Peyer's patch (tissue), 4 donors: ENCODE measurements at regions not wholly inside any gene's neighbourhood (a gene's known extent, or its start where the extent isn't known, plus 50 kb on each side); places are given as distances from the start of the nearest gene placed in this dataset.

Source experiments
- DNase-seq, 3 donors: peaks; one replicate each; pipeline ENCODE4 v3.0.0-alpha.2; 2017 to 2019
- H3K27ac ChIP-seq, 4 donors: fragments of 200-600 bp; sonication (generic); one replicate each; pipeline ENCODE4 v1.5.1; 2016 to 2019
- H3K27me3 ChIP-seq, 2 donors: fragments of 200-600 bp; sonication (generic); one replicate each; pipeline ENCODE4 v1.5.1; 2019
- H3K36me3 ChIP-seq, 3 donors: fragments of 200-600 bp; sonication (generic); one replicate each; pipeline ENCODE4 v1.5.1; 2016 to 2019
- H3K4me1 ChIP-seq, 4 donors: fragments of 200-600 bp; sonication (generic); one replicate each; pipeline ENCODE4 v1.5.1; 2016 to 2019
- H3K4me3 ChIP-seq, 4 donors: fragments of 200-600 bp; sonication (generic); 1 replicate in 3 of 4; 2 replicates in 1 of 4; pipeline ENCODE4 v1.5.1; 2016 to 2019; ENCODE audit warnings: mild to moderate bottlenecking in 1 of 4
- H3K9me3 ChIP-seq, 4 donors: fragments of 200-600 bp; sonication (generic); one replicate each; pipeline ENCODE4 v1.5.1; 2016 to 2019; ENCODE audit warnings: mild to moderate bottlenecking in 1 of 4
- CTCF ChIP-seq, 6 experiments: fragments of 450-650 bp in 4 of 6; fragments of 200-600 bp in 2 of 6; sonication (generic) in 1 of 6; IDR thresholded peaks; one replicate each; pipeline ENCODE4 v1.5.1; 2017 to 2019; ENCODE audit warnings: antibody characterized with exemption in 6 of 6, mild to moderate bottlenecking in 3 of 6, moderate library complexity in 1 of 6
- POLR2A ChIP-seq, 2 donors: fragments of 450-650 bp; IDR thresholded peaks; one replicate each; pipeline ENCODE4 v1.5.1; 2017; ENCODE audit warnings: antibody characterized with exemption in 2 of 2, mild to moderate bottlenecking in 2 of 2, moderate library complexity in 2 of 2

- no peak for DNase-seq
- no peak for TF ChIP-seq POLR2A (IDR thresholded peaks at IDR 0.05)
- TF ChIP-seq CTCF (IDR thresholded peaks at IDR 0.05) = no peak
- H3K4me3 ChIP-seq = no peak overlapping the region
- no peaks in the 10 kb centered on the region for H3K4me1 ChIP-seq
- no peaks in the 10 kb centered on the region for H3K27me3 ChIP-seq
- no peaks in the 10 kb centered on the region for H3K36me3 ChIP-seq
- H3K27ac ChIP-seq = no peak overlapping the region
- no peaks in the 10 kb centered on the region for H3K9me3 ChIP-seq
Measured at GRCh38 chr4:134426821-134427220, 225.2 kb upstream of the PABPC4L start.

- Histone ChIP-seq H3K27ac (no peak overlapping the region), H3K9me3 (no peaks in the 10 kb centered on the region), H3K36me3 (no peaks in the 10 kb centered on the region), H3K4me3 (no peak overlapping the region), H3K4me1 (no peaks in the 10 kb centered on the region), H3K27me3 (no peaks in the 10 kb centered on the region)
- TF ChIP-seq CTCF (IDR thresholded peaks at IDR 0.05) (no peak), POLR2A (IDR thresholded peaks at IDR 0.05) (no peak)
- DNase-seq = no peak
Measured at GRCh38 chr4:134425756-134426155, 224.2 kb upstream of the PABPC4L start.

GRCh38 chr4:134422776-134423175, 221.2 kb upstream of the PABPC4L start:
- H3K4me1 ChIP-seq = no peaks in the 10 kb centered on the region

DNA sequence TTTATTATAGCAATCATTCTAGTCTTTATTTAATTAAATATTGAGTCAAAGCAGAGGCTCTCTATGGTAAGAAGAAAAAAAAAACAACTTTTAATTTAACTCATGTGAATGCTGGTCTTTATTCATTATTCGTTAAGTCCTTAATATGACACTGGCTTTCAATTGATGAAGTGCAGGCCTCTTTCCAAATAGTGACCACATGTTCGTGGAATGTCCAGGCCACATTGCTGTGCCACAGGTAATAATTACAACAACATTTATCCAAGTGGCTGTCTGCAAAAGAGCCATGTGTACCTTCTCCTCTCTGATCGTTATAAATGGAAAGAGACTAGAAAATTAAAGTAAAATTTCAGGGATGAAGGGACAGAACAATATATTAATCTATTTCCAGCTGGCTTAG, 220.1 kb upstream of the PABPC4L start:
- Histone ChIP-seq H3K4me1 (no peaks in the 10 kb centered on the region), H3K36me3 (no peaks in the 10 kb centered on the region), H3K27ac (no peak overlapping the region), H3K27me3 (no peaks in the 10 kb centered on the region), H3K9me3 (no peaks in the 10 kb centered on the region), H3K4me3 (no peak overlapping the region)
- DNase-seq = no peak
- TF ChIP-seq POLR2A (IDR thresholded peaks at IDR 0.05) (no peak), CTCF (IDR thresholded peaks at IDR 0.05) (no peak)

More at GRCh38 chr4:134422776-134423175, 221.2 kb upstream of the PABPC4L start:
- no peaks in the 10 kb centered on the region for H3K27me3 ChIP-seq
- no peak overlapping the region for H3K27ac ChIP-seq
- H3K4me3 ChIP-seq = no peak overlapping the region
- no peak for TF ChIP-seq POLR2A (IDR thresholded peaks at IDR 0.05)
- TF ChIP-seq CTCF (IDR thresholded peaks at IDR 0.05) = no peak
- no peak for DNase-seq
- no peaks in the 10 kb centered on the region for H3K36me3 ChIP-seq
- H3K9me3 ChIP-seq = no peaks in the 10 kb centered on the region

DNA sequence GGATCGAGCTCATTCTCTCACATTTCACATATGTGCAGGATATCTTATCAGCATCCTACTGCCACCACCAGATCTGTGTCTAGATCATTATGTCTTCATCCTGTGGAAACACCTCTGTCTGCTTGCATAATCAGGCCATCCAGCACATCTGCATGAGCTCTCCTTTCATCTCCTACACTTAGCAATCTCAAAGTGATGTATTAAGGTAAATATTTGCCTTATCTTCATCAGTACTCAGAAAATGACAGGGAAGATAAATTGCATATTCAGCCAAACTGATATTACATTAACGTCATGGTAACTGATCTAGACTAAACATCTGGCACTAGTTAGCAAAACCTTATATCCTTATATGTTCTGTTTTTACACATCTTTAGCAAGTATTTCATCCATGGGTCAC, 207.3 kb upstream of the PABPC4L start:
- no peak overlapping the region for H3K27ac ChIP-seq
- DNase-seq = no peak
- TF ChIP-seq POLR2A (IDR thresholded peaks at IDR 0.05) (no peak), CTCF (IDR thresholded peaks at IDR 0.05) (no peak)
- H3K4me3 ChIP-seq = no peak overlapping the region
- no peaks in the 10 kb centered on the region for H3K36me3 ChIP-seq
- H3K4me1 ChIP-seq = no peaks in the 10 kb centered on the region
- H3K9me3 ChIP-seq = no peaks in the 10 kb centered on the region
- no peaks in the 10 kb centered on the region for H3K27me3 ChIP-seq

- Histone ChIP-seq H3K27ac (no peak overlapping the region), H3K36me3 (no peaks in the 10 kb centered on the region), H3K27me3 (no peaks in the 10 kb centered on the region), H3K9me3 (no peaks in the 10 kb centered on the region), H3K4me1 (no peaks in the 10 kb centered on the region), H3K4me3 (no peak overlapping the region)
- no peak for DNase-seq
- no peak for TF ChIP-seq CTCF (IDR thresholded peaks at IDR 0.05)
- no peak for TF ChIP-seq POLR2A (IDR thresholded peaks at IDR 0.05)
Measured at GRCh38 chr4:134401798-134402197, 200.2 kb upstream of the PABPC4L start.
